GM19372 (cell line): ENCODE measurements at regions not wholly inside any gene's neighbourhood (a gene's known extent, or its start where the extent isn't known, plus 50 kb on each side); places are given as distances from the start of the nearest gene placed in this dataset.

Source experiments
- ATAC-seq: cut with Tn5 transposase; IDR thresholded peaks from one replicate; pipeline ENCODE4 v1.9.1; 2021; ENCODE audit warnings: mild to moderate bottlenecking, low read depth, moderate library complexity; ENCODE audit not compliant: unreplicated experiment

DNA sequence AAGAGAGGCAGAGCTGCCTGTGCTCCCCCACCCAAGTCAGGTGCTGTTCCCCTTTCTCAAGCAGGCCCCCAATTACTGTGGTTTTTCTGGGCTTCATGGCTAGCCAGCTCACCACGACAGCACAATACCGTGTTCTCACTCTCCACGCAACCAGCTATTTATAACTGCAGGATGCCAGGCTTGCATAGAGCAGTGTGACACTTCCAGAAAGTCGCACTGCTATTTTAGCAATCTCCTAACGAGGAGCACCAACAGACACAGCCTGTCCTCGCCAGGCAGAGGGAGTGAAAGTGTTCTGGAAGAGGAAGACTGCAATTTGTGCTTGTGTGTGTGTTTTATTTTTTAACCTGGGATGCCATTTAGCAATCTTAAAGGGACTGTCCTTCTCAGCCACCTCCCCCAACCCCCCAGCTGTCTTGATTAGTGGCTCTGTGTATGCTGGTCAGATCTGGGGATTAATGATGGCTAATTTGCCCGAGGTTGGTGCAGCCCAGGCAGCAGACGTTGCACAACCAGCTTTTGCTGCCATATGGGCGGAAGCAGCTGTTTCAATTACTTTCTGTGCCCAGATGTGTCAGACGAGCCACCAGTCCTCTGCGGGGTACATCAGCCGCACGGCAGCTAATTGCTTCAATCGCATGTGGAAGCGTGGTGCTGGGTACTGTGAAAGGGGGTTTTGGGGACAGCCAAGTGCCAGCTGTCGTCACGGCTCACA, 268.0 kb upstream of the ARRDC4 start:
- ATAC-seq: no peak

DNA sequence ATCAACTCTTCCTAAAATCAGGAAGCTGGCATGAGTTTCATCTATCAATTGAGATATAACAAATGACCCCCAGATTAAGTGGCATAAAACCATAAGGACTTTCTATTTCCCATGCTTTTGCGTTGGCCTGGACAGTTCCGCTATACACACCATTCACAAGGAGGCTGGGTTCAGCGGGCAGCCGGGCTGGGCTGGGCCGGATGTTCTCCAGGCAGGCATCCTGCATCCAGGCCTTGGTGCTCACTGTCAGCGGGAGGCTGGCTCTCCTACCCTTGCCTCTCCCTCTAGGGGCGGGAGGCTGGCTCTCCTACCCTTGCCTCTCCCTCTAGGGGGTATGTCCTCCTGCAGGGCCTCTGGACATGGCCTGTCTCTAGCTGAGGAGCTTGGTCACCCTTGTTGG, 266.0 kb upstream of the ARRDC4 start:
- no peak for ATAC-seq

DNA sequence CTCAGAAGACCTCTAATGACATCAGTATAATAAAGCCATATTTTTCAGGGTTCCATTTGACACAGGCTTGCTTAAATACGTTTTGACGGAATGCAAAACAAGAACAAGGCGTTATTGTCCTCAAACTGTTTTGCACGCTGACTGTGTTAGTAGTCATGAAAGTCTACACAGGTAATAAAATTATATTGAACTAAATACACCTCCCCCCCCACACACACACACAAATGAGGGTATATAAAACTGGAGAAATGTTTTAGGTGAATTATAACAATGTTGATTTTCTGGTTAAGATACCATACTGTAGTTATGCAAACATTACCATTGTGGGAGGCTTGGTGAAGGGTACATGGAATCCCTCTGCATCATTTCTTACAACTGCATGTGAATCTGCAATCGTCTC, 257.1 kb upstream of the ARRDC4 start:
- no peak for ATAC-seq

DNA sequence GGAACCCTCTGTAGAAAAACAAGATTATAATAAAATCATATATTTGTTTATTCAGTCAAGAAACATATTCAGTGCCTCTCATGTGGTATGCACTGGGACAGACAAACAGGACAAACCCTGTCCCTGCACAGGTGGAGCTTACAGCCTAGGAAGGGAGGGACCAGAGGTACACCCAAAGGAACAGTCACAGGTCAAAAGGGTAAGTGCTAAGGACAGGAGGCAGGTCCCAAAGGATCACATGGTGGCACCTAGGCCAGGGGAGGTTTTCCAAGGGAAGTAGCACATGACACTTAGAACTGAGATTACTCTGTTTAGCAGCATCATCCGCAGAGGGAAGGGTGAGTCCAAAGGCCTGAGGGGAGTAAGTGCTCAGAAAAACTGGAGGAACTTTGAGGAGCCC, 254.4 kb upstream of the ARRDC4 start:
- no peak for ATAC-seq

DNA sequence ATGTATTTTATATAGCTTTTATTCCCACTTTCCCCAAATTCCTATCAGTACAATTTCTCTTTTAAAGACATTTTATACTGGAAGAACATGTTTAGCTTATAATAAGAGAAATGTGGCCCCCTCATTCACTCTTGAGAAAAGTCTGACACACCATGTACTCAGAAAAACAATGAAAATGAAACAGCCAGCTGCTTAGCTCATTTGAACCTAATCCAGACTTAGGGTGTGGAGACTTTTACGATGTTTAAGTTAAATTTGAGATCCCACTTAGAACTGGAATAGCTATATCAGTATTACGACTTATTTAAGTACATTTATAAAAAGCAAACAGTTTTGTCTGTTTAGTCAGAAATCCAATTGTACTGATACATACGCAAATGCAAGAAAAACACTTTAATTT, 252.3 kb upstream of the ARRDC4 start:
- ATAC-seq: no peak

DNA sequence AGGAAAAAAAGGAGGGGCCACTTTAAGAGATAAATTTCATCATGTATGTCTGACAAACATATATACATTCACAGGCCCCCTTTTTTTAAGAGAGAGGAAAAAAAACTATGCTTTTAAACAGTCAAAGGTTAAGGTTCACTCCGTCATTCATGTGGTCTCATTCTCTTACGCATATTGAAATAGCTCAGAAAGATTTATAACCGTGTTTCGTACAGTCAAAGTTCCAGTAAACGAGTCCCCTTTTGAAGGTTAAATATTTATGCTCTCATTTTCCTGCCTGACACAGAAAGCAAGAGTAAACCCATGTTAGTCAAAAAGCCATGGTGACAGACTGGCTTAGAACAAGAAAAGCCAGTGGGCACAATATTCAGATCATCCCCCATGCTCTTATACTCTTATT, 248.0 kb upstream of the ARRDC4 start:
- no peak for ATAC-seq

DNA sequence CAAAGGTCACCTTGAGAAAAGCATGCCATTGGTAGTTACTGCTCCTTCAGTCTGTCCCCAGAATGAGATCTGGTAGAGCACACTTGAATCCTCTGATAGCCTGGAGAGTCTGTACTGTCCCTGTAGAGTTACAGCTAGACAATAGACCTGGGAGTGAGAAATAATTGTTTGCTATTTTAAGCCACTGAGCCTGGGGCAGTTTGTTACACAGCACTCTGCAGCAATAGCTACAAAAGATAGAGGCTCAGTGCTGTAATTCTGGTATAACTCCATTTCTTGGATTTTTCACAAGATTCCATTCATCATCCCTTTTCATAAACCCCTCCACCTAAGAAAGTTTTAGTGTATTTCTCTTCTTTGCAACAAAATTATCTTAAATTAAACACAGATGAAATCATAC, 242.7 kb upstream of the ARRDC4 start:
- no peak for ATAC-seq

DNA sequence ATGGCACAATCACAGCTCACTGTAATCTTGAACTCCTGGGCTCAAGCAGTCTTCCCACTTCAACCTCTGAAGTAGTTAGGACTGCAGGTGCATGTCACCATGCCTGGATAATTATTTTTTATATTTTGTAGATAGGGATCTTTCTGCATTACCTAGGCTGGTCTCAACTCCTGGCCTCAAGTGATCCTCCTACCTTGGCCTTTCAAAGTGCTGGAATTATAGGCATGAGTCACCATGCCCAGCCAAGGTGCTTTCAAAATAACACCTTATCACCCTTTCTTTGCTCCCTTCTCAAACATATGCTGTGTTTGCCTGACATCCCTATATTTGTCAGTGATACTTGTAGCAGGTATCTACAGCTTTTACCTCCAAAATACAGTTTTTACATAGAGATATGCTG, 242.0 kb upstream of the ARRDC4 start:
- ATAC-seq: no peak

DNA sequence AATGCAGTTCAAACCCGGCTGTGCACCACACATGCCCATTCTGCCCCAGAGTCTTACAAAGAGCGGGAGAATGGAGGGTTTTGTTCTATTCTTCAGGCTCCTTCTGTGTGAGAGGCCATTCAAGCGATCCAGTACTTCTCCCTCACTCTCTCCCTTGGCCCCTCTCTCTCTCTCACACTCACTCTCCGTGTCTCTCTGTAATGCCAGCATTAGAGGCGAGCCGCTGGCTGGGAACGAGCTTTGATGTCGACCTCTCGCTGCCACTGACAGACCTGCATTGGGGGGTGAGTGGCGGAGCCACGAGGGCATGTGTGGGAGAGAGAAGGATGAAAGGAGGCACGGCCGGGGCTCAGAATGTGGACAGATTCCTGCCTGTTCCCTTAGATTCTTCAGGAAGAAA, 231.7 kb upstream of the ARRDC4 start:
- no peak for ATAC-seq

DNA sequence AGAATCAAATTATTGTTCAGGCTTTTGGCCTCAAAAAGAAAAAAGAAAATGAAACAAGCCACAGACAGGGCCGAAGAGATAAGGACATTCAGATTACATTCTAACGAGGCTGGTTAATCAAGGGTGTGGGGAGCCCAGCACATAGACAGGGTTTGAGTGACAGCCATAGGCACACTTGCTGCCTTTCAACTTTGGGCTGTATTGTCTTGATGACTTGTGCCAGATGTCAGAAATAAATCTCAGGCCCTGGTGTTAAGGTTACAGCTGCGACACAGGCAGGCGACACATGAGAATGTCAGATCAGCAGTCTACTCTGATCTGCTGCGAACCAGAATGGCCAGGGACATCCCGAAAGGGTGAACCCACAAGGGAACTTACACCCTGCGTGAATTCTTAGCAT, 231.2 kb upstream of the ARRDC4 start:
- no peak for ATAC-seq

DNA sequence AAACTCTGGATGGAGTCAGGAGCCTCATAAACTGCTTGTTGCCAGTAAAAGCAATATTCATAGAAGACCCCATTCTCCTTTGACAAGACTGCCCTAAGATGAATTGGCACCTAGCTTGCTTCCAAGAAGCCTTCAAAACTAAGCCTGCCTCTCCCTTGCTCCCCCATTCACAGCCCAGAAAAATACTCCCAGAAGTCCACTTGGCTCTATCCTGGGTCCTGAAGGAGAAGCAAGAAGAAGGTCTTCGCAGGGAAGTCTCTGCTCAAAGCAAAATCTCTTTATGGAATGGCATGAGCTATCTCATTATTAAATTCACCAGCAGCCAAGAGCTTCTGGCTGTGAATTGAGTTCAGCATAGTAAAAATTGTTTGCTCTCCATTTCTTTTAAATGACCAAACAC, 230.2 kb upstream of the ARRDC4 start:
- no peak for ATAC-seq

DNA sequence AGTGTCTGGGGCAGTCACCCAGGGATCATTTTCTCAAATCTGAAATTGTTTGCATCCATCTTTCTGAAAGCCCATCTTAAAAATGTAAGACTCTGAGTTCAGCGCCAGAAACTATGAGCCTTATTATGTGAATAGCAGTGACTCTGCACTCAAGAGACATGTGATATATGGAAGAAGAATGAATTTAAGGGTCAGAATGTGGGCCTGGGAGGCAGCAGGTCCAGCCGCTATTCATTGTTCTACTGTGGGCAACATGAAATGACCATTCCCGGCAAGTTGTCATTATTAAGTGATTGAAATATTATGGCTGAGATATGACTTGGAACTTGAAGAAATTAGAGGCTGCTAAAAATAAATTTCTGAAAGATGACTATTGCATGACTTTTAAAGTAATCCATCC, 228.6 kb upstream of the ARRDC4 start:
- no peak for ATAC-seq

DNA sequence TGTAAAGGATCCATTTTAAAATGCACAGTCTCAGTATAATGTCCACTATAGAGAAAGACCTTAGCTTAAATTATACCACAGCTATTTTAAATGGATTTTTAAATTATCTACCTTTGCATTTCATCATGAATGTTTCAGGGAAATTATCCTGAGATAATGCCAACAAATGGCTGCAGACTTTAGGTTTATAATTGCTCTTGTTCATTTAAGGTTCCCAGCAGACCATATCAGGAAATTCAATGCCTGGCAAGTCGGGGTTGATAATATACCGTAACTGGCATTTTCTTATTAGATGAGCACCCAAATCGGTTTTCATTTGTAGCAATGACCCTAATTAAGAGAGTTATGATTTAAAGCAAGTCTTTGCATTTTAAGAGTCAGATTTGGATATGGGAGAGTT, 227.1 kb upstream of the ARRDC4 start:
- no peak for ATAC-seq

DNA sequence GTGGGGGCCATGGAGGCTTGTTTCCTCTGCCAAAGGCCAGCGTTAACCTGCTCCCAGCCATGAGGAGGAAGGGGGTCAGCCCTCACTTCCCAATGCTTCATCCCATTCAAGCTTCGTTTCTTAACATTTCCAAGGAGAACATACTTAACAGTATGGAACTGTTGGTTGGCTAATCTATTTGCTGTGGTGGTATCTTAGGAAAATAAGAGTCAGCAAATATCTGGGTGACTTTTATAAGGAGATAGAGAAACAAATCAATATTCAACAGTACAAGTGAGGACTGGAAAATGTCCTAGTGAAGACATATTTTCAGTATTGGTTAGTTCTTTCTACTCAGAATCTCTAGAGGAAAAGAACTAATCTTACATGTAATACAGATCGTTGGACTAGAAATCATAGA, 223.8 kb upstream of the ARRDC4 start:
- no peak for ATAC-seq

DNA sequence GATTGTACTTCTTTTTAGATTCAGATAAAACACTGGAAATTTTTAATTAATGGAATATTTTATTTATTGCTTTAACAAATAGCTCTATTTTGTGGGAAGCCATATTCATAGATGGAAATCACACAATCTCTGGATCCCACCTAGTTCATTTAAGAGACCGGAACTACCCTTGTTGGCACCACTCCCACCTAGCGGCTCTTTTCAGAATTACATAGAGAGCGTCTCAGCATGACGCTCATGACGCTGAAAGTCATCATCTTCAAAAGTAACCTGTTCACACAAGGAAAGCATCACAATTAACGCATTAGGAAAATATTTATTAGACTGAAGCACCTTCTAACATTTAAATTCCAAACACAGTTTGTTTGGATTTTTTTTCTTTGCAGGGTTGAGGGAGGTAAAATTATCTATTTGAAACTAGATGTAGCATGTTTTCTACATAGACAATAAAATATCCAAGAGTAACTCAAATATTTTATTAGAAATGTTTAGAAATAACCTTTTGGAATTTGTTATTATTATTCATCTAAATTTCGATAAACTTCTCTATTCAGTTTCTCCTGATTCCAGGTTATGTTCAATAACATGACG, 214.9 kb upstream of the ARRDC4 start:
- ATAC-seq: peak; percentile 57

DNA sequence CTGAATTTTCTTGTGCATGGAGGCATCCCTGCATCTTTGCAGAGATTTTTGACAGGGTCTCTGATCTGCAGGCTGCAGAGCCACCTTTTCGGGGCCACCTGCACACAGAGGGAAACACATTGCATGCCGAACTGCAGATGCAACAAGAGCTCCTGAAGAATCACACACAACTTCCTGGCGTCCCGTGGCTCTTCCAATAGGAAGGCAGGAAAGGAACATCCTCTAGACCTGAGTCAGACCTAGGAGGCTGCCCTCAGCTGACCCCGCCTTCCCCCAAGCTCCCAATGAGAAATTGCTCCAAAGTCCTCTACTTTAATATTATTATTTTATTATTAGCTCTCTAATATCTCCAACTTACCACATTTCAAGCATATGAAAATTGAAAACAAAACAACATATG, 213.2 kb upstream of the ARRDC4 start:
- ATAC-seq: no peak

DNA sequence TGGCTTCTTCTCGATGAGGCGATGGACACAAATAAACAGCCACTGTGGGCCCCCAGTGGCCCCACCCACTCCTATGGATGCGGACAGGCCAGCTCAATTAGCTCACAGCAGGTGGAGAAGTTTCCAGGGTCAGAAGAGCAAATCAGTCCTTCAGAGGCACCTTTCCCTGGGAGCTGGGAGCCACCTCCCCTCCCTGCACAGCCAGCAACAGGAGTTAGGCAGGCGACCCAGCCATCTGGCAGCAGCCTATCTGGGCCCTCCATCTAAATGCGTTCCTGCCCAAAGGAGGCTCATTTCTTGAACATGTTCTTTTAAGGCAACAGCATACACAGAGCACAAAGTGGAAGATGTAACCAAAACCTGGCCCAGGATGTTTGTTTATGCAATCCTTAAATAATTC, 211.9 kb upstream of the ARRDC4 start:
- no peak for ATAC-seq

DNA sequence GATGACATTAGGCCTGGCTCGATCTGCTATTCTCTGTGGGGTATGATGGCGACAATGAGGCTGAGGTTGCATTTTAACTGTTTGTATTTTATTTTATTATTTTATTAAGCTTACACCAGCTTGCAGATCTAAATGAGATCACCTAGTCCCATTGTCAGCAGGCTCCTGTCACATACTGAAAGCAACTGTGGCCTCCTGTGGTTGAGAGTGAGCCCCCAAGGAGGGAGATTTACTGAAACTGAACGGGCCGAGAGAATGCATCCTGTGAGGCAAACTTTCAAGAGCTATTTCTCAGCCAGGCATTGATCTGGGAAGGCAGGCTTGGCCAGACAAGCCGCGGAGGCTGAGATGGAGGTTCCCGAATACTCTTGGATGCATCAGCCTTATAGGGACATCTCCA, 210.4 kb upstream of the ARRDC4 start:
- ATAC-seq: no peak

DNA sequence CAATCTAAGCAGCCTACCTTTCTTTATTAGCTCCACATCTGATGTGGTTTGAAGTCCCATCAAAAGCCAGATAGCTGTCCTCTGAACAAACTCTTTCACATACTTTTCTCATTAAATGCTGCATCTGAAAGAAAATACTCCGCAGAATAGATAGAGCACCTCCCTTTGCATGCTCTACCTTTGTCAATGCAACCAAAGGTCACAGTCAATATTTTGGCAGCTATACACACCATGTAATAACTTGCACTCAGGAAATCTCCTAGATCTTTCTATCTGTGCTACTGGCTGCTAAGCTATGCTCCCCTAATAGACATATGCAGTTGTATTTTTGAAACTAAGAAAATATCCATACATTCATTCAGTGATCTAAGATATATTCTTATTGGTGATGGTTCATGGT, 204.8 kb upstream of the ARRDC4 start:
- ATAC-seq: no peak

DNA sequence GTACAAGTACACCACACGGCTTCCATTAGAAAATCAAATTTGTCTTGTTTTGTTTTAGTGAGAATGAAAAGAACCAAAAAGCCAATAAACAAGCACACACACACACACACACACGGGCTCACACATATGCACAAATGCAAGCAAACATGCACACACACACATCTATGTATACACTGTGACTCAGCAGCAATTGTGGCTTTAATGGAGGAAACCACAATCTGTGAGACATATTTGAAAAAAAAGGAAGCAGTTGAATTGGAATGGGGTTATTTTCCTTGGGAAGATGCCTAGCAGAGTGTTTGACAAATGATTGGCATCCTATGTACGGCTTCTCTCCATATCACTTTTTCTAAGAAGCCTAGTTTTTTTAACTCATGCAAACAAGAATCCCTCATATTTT, 201.1 kb upstream of the ARRDC4 start:
- ATAC-seq: no peak

DNA sequence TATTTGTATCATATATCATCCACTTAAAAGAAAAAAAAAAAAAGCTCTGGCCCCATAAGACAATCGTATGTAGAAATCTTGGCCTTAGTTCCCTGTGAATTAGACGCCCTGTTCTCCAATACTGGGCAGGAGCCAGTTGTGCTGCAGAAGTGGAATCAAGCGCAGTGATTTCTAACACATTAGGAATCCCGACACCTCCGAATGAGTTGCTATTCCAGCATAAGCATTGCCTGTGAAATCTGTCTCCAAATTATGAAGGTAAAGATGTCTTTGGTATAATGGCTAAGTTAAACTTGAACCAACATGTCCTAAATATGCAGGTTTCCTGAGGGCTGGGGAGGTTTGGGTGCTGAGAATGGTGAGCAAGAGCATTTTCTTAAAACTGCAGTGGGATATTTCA, 199.4 kb upstream of the ARRDC4 start:
- ATAC-seq: no peak

DNA sequence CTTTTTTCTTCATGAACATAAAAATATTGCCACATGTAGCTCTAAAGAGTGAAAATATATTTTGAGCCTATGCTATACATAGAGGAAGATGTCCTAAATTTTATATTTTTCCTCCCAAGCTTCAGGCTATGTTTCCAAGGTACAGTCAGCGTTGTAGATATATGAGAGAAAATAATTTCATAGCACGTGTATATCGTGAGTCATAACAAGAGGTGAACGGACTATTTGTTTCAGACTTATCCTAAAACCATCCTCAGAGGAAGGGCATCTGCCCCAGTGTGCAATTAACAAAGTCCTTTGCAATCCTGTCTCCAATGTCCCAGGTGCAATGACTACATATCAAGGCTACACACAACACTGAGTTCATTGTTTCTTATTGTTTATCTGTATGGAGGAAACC, 177.3 kb upstream of the ARRDC4 start:
- ATAC-seq: no peak

DNA sequence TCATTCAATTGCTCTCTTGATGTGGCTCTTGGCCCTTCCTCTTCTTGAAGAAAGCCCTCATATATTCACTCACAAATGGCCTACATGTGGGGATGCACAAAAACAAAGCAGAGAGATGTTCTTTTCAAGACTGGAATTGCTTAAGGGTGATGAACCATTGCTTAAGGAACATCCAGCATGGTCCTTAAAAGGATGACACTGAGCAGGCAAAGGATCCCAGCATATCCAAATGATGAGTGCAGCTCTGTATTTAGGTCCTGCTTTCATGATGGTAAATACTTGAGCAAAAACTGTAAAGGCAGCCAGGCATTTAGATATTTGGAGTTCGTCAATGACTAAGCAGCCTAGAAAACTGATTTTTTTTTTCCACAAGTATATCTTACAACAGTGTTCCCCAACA, 173.8 kb upstream of the ARRDC4 start:
- no peak for ATAC-seq
